Activated CD4-positive, alpha-beta T cell treated with anti-CD3 and anti-CD28 coated beads, Interleukin-2, amount 50 U/mL, for 16 hours (primary cell): ENCODE measurements at regions not wholly inside any gene's neighbourhood (a gene's known extent, or its start where the extent isn't known, plus 50 kb on each side); places are given as distances from the start of the nearest gene placed in this dataset.
"Not testable (repeated sequence)": the region's sequence is repeated elsewhere in the genome, so short reads cannot be mapped to it uniquely, and the experiment has no call there.

Source experiments
- DNase-seq: peaks from one replicate; pipeline ENCODE4 v3.0.0-alpha.2; 2020

DNA sequence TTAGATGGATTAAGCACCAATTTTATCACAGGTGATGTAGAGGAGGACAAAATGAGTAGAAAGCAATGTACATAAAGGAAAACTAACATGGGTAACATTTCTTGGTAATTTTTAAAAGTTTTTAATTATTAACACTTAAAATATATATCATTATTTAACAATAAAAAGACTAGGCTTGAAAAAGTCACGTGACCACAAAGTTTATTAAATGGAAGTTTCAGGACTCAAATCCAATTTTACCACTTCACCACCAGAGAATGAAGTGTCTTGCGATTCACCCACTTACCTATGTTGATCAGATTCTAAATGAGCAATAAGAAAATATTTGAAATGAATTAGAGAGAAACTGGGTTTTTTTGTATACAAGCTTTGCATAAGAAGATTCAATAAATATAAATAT is 721.3 kb downstream of the GBE1 start:
- DNase-seq, result no peak

DNA sequence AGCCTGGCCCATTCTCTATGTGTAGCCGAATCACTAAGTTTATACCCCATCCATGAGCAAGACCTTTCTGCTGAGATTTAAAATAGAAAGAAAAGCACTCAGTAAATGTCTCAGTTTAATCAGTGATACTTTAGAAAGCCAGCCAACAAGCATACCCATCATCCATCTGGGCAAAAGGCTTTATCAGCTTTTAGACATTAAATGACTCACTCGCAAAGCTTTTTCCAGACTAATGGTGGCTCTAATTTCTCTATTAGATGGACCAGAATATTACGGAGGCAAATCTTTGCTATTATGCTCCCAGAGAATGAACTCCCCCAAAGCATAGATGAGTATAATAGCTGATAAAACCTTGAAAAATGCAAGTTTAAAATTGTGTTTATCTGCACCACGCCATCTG is 727.8 kb downstream of the GBE1 start:
- DNase-seq, result no peak

DNA sequence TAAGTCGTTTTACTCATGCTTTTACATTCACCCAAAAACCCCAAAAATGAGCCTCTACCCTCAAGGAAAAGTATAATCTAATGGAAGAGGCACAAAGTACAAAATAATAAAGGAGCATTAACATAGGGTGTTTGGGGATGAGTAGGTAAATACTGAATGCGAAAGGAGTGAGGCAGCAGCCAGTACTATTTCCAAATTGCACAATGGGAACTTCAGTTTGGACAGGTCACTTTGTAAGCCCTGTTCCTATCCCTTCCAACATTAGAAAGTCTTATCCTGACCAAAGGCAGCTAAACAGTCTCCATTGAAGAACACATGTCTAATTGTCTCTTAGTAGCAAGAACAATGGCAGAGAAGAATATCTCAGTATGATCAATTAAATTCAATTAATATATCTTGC is 728.3 kb downstream of the GBE1 start:
- no peak for DNase-seq

DNA sequence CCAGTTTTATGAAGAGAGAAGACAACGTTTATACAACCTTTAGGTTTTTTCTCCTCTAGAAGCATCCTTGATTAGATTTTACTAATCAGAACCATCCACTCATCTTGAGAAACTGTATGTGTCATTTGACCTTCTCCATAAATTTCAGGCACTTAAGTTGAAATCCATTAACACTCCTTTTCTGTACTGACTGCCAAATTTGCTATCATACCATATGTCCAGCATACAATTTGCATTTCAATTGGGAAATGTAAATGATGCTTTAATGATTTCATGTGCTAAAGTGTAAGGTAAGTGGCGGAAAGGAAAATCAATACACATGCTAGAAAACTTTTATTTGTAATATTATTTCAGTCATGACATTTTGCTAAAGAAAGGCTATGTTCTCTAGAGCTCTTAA is 731.6 kb downstream of the GBE1 start:
- no peak for DNase-seq

DNA sequence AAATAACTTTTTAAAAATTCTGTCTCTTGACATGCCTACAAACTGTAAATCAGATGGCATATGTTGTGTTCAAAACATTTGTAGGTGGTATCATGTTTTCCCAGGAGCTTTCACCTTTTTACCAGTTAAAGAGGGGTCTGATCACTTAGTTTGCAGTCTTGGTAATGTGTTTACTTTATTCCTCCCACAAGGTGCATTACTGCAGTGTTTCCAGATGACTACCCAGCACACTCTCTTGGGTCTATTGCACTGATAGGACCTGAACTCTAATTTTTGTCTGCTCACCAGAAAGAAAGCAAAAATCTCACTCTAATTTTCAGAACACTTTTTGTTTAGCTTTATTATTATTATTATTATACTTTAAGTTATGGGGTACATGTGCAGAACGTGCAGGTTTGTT is 734.1 kb downstream of the GBE1 start:
- no peak for DNase-seq

DNA sequence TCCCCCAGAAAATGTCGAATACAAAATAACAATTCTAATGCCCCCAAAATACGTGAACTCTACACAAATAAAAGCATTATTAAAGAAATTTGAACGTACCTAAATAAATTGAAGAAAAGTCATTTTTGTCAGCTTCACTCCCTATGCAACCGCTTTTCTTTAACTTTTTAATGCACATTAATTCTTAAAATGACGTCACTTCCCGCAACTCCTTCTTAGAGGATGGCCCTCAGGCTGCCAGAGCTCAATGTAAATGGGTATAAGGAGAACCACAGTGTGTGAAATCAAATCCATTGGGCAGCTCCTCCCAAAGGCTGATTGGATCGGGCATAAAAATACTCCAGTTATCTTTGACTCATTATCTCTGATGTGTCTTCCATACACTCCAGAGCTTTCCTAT is 736.9 kb downstream of the GBE1 start:
- DNase-seq, result no peak

DNA sequence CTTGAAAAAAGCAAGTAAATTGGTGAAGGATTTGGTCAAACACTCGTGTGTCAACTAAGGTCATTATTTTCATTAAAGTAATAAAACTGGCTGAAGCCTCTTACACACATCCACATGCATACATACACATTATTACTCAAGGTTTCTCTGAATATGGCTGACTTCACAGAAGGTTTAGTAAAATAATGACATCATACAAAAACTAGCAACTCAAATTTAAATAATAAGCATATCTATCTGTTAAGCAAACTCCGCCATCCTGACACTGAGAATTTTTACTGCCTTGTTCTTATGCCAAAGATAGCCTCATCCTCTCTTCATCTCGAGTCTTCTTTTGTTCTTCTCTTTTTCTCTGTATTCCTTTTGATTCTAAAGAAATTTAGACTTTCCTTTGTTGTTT is 739.1 kb downstream of the GBE1 start:
- DNase-seq, result no peak

DNA sequence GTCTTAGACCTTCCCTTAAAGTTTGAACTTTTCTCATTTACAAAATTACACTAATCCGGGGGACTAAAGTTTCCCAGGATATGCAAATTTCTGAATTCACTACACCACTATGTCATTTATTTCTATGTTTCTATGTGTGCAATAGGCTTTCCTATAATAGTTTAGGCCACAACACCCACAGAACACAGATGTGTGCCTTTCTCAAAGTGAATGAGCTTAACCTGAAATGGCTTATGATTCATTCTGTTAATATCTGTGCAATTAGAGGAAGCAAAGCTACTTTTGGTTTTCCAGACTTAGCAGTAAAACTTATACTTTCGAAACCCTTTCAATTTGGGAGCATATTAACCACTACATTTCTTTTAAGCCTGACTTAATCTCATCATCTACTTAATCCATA is 748.1 kb downstream of the GBE1 start:
- DNase-seq, result no peak

DNA sequence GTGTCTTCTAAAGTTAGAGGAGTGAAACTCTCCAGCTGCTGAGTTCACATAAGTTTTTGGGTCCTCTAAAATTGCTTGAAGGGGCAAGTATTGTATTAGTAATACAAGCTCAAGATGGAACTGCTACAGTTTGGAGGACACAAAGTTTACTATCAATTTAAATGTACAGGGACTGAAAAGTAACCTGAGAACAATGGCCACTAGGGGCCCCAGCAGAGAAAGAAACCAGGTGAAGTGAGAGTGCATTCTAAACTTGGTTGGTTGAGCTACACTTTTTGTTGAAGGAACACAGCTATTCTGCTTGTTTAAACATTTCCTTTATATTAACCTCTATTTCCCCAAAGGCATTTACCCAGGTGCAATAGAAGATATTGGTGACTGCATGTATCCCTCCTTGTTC is 755.5 kb downstream of the GBE1 start:
- no peak for DNase-seq

DNA sequence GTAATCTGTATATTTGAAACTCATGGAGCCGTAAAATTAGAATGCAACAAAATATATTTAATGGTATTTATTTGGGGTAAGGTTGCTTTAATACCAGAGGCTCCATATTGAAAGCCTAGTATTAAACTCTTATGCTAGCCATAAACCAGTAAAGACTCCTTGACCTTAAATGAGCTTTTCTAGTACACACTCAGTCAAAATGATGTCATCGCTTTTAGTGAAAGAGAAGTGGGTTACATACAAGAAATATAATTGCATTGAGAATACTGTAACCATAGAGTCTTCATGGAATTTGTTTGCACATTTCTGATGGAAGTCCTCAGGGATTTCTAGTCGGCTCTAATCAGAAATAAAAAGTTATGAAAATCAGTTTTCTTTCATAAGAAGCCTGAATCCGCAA is 757.6 kb downstream of the GBE1 start:
- DNase-seq, result no peak

DNA sequence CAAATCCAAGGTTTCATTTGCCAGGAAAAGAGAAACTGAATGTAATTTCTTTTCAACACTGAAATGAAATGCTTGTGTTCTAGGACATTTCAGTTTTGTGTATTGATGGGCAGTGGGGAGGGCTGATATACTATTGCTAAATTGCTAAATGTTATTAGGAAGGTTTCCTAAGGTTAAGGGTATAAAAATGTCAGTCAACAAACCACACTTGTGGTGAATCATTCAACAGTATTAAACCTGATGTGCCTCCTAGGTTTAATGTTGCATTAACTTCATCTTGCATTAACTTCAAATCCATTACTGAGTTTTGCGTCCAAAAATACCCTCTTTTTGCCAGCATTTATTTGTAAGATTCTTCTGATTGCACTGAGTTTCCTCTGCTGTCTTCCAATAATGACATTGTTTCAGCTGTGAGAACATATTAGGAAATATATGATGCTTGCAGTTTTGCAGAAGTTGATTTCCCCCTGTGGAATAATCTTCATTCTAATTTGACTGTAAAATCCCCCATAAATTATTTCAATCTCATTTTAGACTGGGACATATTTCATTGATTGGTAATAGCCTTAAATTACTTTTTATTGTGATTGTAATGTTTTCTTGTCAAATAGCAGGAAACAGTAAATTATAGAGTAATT is 758.3 kb downstream of the GBE1 start:
- no peak for DNase-seq

DNA sequence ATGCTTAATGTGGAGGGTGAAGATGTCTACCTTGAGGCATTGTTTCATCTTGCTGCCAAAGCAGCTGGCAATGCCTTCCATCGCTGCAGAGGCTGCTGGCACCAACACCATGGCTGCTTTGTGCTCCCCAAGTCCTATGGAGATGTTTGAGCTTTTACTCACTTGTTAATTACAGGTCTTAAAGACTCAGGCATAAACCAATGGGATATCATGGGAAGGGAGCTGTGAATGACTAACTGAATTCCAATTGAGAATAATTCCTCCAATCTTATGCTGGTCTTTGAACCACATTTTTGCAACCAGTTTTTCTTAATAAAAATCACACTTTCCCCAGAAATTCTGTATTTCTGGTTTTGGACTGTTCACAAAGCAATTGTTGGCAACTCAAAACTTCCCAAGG is 762.0 kb downstream of the GBE1 start:
- no peak for DNase-seq

DNA sequence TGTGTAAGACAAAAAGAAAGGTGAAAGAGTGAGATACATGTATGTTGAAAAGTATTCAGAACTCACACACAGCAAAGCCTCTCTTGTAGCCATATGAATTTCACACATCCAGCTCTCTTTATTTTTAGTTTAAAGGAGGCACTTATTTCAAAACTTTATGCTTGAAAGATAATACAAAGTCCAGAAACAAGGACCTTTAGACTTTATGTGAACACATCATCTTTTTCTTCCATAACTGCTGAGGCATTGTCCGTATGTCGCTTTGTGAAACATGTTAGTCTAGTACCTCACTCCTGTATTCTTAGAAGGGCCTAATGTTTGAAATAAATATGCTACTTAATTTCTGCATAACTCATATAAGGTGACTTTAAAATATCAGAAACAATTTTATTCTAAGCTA is 763.4 kb downstream of the GBE1 start:
- no peak for DNase-seq

DNA sequence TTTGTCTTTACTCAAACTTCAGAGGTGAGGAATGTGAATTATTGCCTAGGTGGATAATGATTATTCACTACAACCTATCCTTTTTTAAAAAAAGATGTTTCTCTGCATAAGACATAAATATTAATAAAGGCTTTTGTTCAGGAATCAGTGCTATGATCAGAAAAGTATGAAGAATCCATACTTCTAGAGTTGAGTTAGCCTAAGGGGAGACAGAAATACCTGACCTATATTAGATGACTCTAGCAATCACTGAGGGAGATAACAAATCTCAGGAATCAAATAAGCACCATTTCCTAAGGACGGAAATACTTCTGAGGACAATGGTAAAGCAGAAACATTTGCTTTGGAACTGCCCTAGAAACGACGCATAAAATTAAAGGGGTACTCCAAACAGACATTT is 763.8 kb downstream of the GBE1 start:
- DNase-seq, result no peak

DNA sequence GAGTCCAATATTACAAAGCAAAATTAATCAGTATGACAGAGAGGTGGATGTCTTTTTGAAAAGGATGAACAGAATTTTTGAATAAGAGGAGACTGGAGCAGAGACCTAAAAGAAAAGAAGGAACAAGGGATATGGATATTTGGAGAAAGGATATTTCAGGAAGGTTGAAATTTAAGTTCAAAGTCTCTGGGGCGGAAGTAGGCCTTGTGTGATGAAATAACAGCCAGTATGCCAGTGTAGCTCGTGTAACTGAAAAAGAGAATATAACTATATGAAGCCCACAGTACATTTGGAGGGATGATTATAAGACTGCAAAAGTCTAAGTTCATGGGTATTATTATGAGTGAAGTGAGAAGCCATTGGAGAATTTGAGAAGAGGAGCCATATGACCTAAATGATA is 766.7 kb downstream of the GBE1 start:
- DNase-seq, result no peak

DNA sequence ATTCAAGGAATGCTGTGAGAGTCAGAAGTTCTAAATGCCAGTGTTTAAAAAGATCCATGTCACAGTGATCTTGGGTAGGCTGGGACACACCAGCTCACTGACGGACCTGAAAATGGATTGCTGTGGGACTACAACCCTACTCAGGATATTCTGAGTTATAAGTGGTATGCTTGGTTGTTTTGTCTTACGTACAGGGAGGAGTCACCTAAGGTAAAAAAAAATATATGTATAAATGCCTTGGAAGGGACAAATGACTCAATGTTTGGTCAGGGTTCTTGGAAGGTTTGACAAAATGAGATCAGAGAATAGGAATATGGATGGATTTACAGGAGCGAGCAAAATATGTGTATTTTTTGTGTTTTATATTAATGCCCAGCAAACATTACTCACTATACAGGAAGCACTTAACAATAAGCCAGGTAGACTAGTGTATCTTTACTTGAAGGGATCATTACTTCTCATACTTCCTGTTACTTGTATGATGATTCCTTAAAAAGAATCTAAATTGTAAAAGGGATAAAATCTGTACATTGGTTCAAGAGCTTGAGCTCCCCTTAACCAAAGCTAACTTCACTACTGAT is 767.3 kb downstream of the GBE1 start:
- no peak for DNase-seq

DNA sequence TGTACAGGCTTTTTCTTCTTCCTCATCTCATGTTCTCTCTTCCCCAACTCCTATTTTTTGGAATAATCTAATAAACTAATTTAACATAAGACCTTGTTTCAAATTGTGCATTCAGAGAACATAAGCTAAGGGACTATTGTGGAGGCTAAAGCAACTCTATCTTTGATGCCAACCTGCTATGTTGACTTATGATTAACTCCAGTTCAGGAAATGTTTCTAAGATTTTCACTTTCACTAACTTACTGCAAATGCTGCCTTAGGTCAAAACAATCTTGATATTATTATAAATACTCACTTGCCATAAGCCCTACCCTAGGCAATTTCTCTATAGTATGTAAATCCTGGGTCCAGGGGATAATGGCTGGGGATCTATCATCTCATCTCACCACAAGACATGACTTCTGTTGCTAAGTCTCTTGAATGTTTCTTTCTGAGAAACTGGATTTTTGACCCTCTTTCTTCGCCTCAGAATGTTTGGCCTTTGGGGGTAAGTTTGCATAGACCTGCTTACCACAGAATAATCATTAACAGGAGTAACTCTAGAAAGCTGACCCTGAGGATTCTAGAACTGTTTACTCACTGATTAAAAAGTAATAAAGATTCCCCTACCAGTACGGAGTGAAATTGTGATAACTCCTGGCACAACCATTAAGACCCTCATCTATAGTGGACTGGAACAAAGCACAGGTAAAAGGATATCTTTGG is 768.1 kb downstream of the GBE1 start:
- no peak for DNase-seq

DNA sequence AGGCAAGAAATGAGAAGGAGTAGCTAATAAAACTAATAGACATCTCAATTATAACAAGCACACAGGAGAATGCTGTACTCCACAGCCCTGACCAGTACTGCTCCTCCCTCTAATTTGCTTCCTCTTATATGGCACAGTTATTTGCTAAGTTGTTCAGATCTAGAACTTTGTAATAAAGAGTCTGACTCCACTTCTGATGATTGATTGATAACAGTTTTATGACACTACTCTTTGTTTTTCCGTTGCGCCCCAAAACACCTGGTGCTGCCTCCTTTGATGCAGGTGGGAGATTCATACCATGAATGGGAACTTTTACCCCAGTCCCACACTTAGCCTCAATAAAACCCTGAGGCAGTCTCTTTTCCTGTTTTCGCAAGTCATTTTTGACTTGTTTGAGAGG is 777.7 kb downstream of the GBE1 start:
- DNase-seq, result no peak

DNA sequence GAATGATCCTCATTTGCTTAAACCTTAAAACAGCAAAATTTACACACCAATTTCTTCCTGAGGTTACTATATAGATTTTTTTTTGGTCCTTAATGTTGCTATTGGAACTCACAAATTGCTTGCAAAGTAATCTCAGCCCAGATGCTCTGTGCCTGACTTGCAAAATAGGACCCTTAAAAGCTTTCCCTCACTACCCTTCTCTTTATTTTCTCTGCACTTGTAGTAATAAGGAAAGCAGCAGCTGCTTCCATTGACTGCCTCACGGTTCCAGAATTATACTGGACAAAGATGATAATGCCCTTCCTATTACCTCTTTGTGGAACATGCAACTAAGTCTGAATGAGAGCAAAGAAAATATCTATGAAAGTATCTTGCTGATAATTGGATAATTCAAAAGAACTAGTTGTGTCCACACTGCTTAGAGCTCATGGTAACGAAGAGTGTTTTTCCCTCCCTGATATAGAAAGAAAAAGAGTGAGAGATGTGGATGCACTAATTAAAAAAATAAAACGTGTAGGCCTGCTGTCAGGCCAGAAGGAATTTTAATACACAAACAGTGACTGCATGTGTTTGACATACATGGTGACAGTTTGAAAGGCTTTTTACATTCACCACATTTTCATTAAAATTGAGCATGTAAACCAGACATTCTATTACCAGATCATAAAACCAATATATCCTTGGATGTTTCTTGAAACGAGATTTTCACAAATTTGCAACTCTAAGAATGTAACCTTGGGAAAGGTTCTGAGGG is 783.1 kb downstream of the GBE1 start:
- no peak for DNase-seq

DNA sequence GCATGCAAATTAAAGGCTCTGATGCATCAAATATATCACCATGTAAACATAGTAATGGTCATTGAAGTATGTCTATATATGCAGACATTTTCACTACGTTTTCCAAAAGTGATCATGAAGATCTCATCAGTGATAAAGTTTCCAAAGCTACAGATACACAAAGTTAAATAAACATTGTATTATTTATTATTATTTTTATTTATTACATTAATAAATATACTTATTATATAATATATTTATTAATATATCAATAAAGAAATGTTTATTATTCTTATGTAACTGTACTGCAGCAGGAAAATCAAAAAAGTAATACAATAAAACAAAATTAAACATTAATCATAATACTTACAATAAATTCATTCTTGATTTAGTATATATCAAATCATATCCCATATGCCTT is 791.2 kb downstream of the GBE1 start:
- no peak for DNase-seq

DNA sequence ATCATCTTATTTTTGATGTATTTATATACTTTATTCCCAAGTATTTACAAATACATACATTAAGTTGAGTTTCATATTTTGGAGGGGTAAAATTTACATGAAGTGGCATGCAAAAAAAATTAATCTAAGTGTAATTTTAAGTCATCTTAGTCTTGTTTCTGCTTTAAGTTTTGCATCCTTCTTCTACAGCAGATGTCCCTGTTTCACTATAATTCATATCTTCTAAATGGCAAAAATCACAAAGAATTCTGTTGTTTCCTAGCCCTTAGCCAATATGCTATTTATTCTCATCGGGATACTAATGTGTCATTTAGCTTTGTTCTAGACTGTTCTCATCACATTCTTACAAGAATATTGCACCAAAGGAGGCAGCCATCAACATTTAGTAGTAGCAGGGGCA is 831.9 kb downstream of the GBE1 start:
- no peak for DNase-seq

DNA sequence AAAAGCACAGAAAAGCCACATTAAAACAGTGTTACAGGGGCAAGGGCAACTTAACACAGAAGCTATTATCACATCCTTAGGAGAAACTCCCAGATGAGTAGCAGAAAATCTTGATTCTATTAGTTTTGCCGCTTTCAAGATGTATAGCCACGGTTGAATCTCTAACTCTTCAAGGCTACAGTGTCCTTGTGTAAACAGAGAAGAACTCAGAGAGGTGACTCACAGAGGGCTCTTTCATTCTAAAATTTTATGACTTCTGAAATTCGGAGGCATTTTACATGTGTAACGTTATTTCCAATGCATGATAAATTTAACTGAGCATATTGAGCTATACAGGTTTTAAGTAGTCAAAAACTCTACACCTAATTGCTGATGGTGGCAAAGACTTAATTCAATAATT is 846.6 kb downstream of the GBE1 start:
- DNase-seq, result no peak

DNA sequence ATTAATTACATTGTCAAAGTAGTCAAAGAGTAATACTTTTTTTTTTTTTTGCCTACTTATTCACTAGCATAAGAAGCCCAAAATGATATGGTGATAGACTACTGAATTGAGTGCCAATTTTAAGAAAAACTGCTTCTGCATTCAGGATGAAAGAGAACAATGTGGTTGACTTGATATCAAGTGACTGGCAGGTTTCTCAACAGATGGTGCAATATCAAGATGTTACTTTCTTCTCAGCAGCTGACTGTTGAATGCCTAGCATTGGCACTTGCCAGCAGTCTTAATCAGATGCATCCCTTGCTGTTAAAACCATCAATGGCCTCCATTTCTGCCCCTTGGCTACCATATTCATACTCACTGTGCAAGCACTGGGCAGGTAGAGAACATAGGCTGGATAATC is 863.2 kb downstream of the GBE1 start:
- DNase-seq, result no peak

DNA sequence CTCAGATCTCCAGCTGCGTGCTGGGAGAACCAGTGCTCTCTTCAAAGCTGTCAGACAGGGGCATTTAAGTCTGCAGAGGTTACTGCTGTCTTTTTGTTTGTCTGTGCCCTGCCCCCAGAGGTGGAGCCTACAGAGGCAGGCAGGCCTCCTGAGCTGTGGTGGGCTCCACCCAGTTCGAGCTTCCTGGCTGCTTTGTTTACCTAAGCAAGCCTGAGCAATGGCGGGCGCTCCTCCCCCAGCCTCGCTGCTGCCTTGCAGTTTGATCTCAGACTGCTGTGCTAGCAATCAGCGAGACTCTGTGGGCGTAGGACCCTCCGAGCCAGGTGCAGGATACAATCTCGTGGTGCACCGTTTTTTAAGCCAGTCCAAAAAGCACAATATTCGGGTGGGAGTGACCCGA is 864.4 kb downstream of the GBE1 start:
- DNase-seq, result not testable (repeated sequence)
